CD14-positive monocyte (primary cell): ENCODE measurements at regions not wholly inside any gene's neighbourhood (a gene's known extent, or its start where the extent isn't known, plus 50 kb on each side); places are given as distances from the start of the nearest gene placed in this dataset.

ENCODE experiments used
- DNase-seq, 3 donors: peaks; one replicate each; pipeline ENCODE4 v3.0.0-alpha.2; 2011 to 2022
- H2AFZ ChIP-seq: 2 replicates; pipeline ENCODE4 v1.6.0; 2012; ENCODE audit warnings: mild to moderate bottlenecking, low read depth, low read length, inconsistent platforms; ENCODE audit not compliant: insufficient read depth, poor library complexity, severe bottlenecking
- H3K27ac ChIP-seq, 2 donors: 1 replicate in 1 of 2; 2 replicates in 1 of 2; pipeline ENCODE4 v1.5.1; 2012 to 2013; ENCODE audit warnings: low read length in 2 of 2, control low read depth in 1 of 2, inconsistent platforms in 1 of 2, low read depth in 1 of 2, mild to moderate bottlenecking in 1 of 2
- H3K27me3 ChIP-seq, 2 donors: one replicate each; pipeline versions ENCODE4 v1.6.0 to v1.6.1; 2011 to 2013; ENCODE audit warnings: low read length in 2 of 2; ENCODE audit not compliant: control insufficient read depth in 2 of 2, insufficient read depth in 2 of 2
- H3K36me3 ChIP-seq, 2 donors: replicated peaks in 1 of 2; 1 replicate in 1 of 2; 2 replicates in 1 of 2; pipeline versions ENCODE4 v1.5.1 to v1.6.1; 2012 to 2013; ENCODE audit warnings: low read length in 2 of 2, control low read depth in 1 of 2, inconsistent platforms in 1 of 2, mild to moderate bottlenecking in 1 of 2; ENCODE audit not compliant: insufficient read depth in 2 of 2, control insufficient read depth in 1 of 2
- H3K4me1 ChIP-seq, 2 donors: 1 replicate in 1 of 2; 2 replicates in 1 of 2; pipeline versions ENCODE4 v1.5.1 to v1.6.1; 2012 to 2013; ENCODE audit warnings: low read length in 2 of 2, control low read depth in 1 of 2, inconsistent platforms in 1 of 2, mild to moderate bottlenecking in 1 of 2, moderate library complexity in 1 of 2; ENCODE audit not compliant: insufficient read depth in 2 of 2, control insufficient read depth in 1 of 2
- H3K4me2 ChIP-seq: replicated peaks from 2 replicates; pipeline ENCODE3; 2012; ENCODE audit warnings: low read length, moderate library complexity, mild to moderate bottlenecking; ENCODE audit not compliant: poor library complexity, severe bottlenecking; ENCODE audit errors: extremely low read depth
- H3K4me3 ChIP-seq, 3 experiments: fragments of 200-600 bp in 1 of 3; sonication (generic) in 1 of 3; replicated peaks in 1 of 3; 1 replicate in 2 of 3; 2 replicates in 1 of 3; pipeline ENCODE4 v1.5.1; 2011 to 2013; ENCODE audit warnings: low read length in 3 of 3, mild to moderate bottlenecking in 3 of 3, control low read depth in 2 of 3, low read depth in 2 of 3, inconsistent platforms in 1 of 3, moderate library complexity in 1 of 3
- H3K79me2 ChIP-seq: 2 replicates; pipeline ENCODE4 v1.6.0; 2012; ENCODE audit warnings: mild to moderate bottlenecking, control low read depth, inconsistent platforms, low read length, moderate library complexity; ENCODE audit not compliant: insufficient read depth
- H3K9ac ChIP-seq: 2 replicates; pipeline ENCODE4 v1.6.0; 2017; ENCODE audit warnings: low read length, mild to moderate bottlenecking; ENCODE audit not compliant: insufficient read depth, poor library complexity, severe bottlenecking
- H3K9me3 ChIP-seq, 2 donors: replicated peaks in 1 of 2; 1 replicate in 1 of 2; 2 replicates in 1 of 2; pipeline versions ENCODE4 v1.5.1 to v1.6.1; 2012 to 2013; ENCODE audit warnings: low read length in 2 of 2, control low read depth in 1 of 2; ENCODE audit not compliant: control insufficient read depth in 1 of 2, insufficient read depth in 1 of 2
- H4K20me1 ChIP-seq: 2 replicates; pipeline ENCODE4 v1.6.0; 2012; ENCODE audit warnings: mild to moderate bottlenecking, low read length, control low read depth, moderate library complexity; ENCODE audit not compliant: insufficient read depth
- H3K27ac Mint-ChIP-seq, 7 donors: one replicate each; pipeline ENCODE4 v1.8.0; 2020; ENCODE audit warnings: mild to moderate bottlenecking in 7 of 7, mixed read lengths in 7 of 7, moderate library complexity in 6 of 7, inconsistent platforms in 2 of 7
- H3K27me3 Mint-ChIP-seq, 3 donors: one replicate each; pipeline ENCODE4 v1.8.0; 2021 to 2022; ENCODE audit warnings: low read depth in 3 of 3, mild to moderate bottlenecking in 3 of 3, mixed read lengths in 3 of 3, moderate library complexity in 3 of 3, inconsistent platforms in 1 of 3
- H3K36me3 Mint-ChIP-seq, 2 donors: one replicate each; pipeline ENCODE4 v1.8.0; 2020; ENCODE audit warnings: mixed read lengths in 2 of 2, inconsistent platforms in 1 of 2, mild to moderate bottlenecking in 1 of 2
- H3K4me1 Mint-ChIP-seq: one replicate; pipeline ENCODE4 v1.8.0; 2020; ENCODE audit warnings: mild to moderate bottlenecking, mixed read lengths
- H3K4me3 Mint-ChIP-seq, 2 donors: one replicate each; pipeline ENCODE4 v1.8.0; 2020; ENCODE audit warnings: mild to moderate bottlenecking in 2 of 2, mixed read lengths in 2 of 2, moderate library complexity in 1 of 2
- H3K9me3 Mint-ChIP-seq, 7 donors: one replicate each; pipeline ENCODE4 v1.8.0; 2020 to 2022; ENCODE audit warnings: mixed read lengths in 7 of 7, mild to moderate bottlenecking in 6 of 7, moderate library complexity in 6 of 7, inconsistent platforms in 2 of 7
- CTCF ChIP-seq: fragments of 200-600 bp; IDR thresholded peaks from one replicate; pipeline ENCODE4 v1.8.0; 2022; ENCODE audit warnings: antibody characterized with exemption, mild to moderate bottlenecking
- WGBS: methylation state at CpG from one replicate; pipeline ENCODE4 v1.1.5; 2013; ENCODE audit warnings: missing lambda C conversion rate; ENCODE audit not compliant: insufficient coverage; 5-methylcytosine and 5-hydroxymethylcytosine counted together
- intact Hi-C, 2 donors: fragments of 100-400 bp; cut with micrococcal nuclease; formaldehyde crosslinking; loops; one replicate each; pipeline versions ENCODE4 v1.15.0 to v1.15.1; 2023

- H3K4me1 ChIP-seq: no peaks in the 10 kb centered on the region
- H3K27me3 ChIP-seq: no peaks in the 10 kb centered on the region
- H3K9me3 ChIP-seq: no peaks in the 10 kb centered on the region
- no peaks in the 10 kb centered on the region for H3K79me2 ChIP-seq
- H3K4me2 ChIP-seq: no peak overlapping the region
- intact Hi-C loops: no loop called here
- H4K20me1 ChIP-seq: no peaks in the 10 kb centered on the region
- WGBS: 93% methylated on average over 3 of the region's 3 CpGs
- H3K36me3 ChIP-seq: no peaks in the 10 kb centered on the region
- no peak overlapping the region for H3K27ac ChIP-seq
- H3K27me3 Mint-ChIP-seq: peaks cover 5 to 7% (median 5%) of the 10 kb centered on the region in 3 donors
- no peak for DNase-seq
- no peak overlapping the region for H3K4me3 Mint-ChIP-seq
- TF ChIP-seq CTCF: no peak
- no peaks in the 10 kb centered on the region for H3K4me1 Mint-ChIP-seq
- H3K36me3 Mint-ChIP-seq: no peaks in the 10 kb centered on the region
- H2AFZ ChIP-seq: no peak overlapping the region
- H3K9ac ChIP-seq: no peak overlapping the region
- H3K9me3 Mint-ChIP-seq: no peaks in the 10 kb centered on the region
- H3K4me3 ChIP-seq: no peak overlapping the region
- H3K27ac Mint-ChIP-seq: no peak overlapping the region
Observed at GRCh38 chr17:6343736-6344135, 91.2 kb downstream of the AIPL1 start.

- H3K9me3 Mint-ChIP-seq: no peaks in the 10 kb centered on the region
- no peak for TF ChIP-seq CTCF
- no peak overlapping the region for H3K27ac ChIP-seq
- no peaks in the 10 kb centered on the region for H3K4me1 ChIP-seq
- H4K20me1 ChIP-seq: no peaks in the 10 kb centered on the region
- no peaks in the 10 kb centered on the region for H3K4me1 Mint-ChIP-seq
- no peak overlapping the region for H3K9ac ChIP-seq
- intact Hi-C loops: no loop called here
- H3K36me3 ChIP-seq: no peaks in the 10 kb centered on the region
- no peaks in the 10 kb centered on the region for H3K36me3 Mint-ChIP-seq
- no peak overlapping the region for H3K4me3 Mint-ChIP-seq
- H3K27me3 Mint-ChIP-seq: peaks cover 5 to 7% (median 6%) of the 10 kb centered on the region in 3 donors
- no peaks in the 10 kb centered on the region for H3K79me2 ChIP-seq
- no peak for DNase-seq
- no peaks in the 10 kb centered on the region for H3K27me3 ChIP-seq
- no peak overlapping the region for H3K27ac Mint-ChIP-seq
- no peaks in the 10 kb centered on the region for H3K9me3 ChIP-seq
- no peak overlapping the region for H2AFZ ChIP-seq
- WGBS: 97% methylated on average over 5 of the region's 5 CpGs
- H3K4me2 ChIP-seq: no peak overlapping the region
- no peak overlapping the region for H3K4me3 ChIP-seq
Observed at GRCh38 chr17:6343191-6343590, 91.7 kb downstream of the AIPL1 start.
